HTR-8/SVneo (cell line): ENCODE measurements at regions not wholly inside any gene's neighbourhood (a gene's known extent, or its start where the extent isn't known, plus 50 kb on each side); places are given as distances from the start of the nearest gene placed in this dataset.
"Not testable (repeated sequence)": the region's sequence is repeated elsewhere in the genome, so short reads cannot be mapped to it uniquely, and the experiment has no call there.

Experiments
- DNase-seq: peaks from one replicate; pipeline ENCODE4 v3.0.0; 2011; ENCODE audit warnings: low spot score, mixed read lengths; ENCODE audit not compliant: insufficient read length
- FAIRE-seq: peaks from 2 replicates; lab custom pipeline; 2011; peaks lifted over from hg19 to GRCh38; lab: Jason Lieb, UNC

DNA sequence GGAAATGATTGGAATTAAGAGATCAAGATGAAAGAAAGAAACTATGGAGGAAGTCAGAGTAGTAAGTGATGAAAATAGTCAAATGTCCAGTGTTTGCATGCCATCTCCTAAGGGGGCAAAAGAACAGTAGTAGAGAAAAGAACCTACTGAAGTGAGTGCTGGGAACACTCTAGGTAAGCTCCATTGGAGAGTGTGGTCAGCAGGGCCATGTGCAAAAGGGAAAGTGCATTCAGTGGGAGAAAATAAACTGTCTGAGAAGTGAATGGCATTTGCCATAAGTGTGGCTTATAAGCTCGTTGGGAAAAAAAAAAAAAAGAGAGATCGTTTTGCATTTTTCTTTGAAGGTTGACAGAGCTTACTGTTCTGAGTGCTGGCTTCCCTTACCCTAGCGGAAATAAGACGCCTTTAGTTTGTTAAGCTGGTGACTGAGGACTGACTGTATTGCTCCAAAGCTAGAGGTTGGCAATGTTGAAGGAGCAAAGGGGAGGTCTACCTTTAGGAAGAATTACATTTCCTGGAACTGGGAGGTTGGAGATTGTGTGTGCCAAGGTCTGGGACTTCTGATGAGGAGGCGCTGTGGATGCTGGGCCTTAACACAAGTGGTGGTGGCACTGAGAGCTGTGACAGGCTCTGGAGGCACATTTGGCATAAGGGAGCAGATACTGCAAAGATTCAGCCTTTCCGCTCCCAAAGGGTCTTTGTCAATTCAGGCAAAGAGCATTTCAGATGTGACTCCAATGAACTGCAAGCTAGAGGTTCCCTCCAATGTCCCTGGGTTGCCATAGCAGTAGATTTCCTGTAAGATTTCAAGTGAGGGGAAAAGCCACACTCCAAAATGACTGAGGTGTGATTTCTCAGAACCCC is 287.8 kb upstream of the SATB1 start:
- FAIRE-seq: no peak

DNA sequence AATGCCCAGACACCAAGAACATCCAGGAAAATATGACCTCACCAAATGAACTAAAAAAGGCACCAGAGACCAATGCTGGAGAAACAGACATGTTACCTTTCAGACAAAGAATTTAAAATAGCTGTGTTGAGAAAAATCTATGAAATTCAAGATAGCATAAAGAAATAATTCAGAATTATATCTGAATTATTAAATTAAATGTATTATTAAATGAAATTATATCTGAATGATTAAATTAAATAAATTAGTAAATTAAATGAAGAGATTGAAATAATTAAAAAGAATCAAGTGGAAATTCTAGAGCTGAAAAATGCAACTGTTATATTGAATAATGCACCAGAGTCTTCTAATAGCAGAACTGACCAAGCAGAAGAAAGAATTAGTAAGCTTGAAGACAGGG is 279.2 kb upstream of the SATB1 start:
- no peak for FAIRE-seq
- no peak for DNase-seq

More for the DNA sequence above, 287.8 kb upstream of the SATB1 start:
- DNase-seq: no peak

DNA sequence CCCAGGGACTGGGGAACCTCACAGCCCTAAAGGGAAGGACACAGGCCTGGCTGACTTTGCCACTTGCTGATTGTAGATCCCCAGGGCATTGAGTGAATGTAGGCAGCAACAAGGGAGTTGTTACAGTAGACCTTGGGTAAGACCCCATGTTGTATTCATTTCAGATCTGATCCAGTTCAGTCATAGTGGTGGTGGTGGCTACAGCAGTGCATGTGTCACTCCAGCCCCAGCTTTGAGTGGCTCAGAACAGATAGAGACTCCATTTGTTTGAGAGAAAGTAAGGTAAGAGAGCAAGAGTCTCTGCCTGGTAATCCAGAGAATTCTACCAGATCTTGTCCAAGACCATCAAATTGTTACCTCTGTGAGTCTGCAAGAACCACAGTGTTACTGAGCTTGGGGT is 278.7 kb upstream of the SATB1 start:
- no peak for FAIRE-seq
- no peak for DNase-seq

DNA sequence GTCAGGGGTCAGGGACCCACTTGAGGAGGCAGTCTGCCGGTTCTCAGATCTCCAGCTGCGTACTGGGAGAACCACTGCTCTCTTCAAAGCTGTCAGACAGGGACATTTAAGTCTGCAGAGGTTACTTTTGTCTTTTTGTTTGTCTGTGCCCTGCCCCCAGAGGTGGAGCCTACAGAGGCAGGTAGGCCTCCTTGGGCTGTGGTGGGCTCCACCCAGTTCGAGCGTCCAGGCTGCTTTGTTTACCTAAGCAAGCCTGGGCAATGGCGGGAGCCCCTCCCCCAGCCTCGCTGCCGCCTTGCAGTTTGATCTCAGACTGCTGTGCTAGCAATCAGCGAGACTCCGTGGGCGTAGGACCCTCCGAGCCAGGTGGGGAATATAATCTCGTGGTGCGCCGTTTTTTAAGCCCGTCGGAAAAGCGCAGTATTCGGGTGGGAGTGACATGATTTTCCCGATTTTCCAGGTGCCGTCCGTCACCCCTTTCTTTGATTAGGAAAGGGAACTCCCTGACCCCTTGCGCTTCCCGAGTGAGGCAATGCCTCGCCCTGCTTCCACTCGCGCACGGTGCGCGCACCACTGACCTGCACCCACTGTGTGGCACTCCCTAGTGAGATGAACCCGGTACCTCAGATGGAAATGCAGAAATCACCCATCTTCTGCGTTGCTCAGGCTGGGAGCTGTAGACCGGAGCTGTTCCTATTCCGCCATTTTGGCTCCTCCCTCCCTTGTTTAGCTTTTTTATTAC is 268.6 kb upstream of the SATB1 start:
- not testable (repeated sequence) for FAIRE-seq, DNase-seq

DNA sequence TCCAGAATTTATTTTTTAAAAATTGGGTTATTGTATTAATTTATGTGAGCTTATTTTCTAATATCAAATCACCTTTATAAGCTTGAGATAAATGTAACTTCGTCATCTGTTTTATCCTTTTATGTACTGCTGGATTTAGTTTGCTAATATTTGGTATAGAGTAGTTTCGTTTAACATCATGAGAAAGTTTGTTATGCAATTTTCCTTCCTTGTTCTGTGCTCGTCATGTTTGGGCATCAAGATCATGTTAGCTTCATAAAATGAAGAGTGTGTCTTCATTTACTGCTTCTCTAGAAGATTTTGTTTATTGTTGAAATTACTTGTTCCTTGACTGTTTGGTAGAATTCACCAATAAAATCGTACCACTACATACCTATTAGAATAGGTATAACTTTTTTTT is 262.1 kb upstream of the SATB1 start:
- DNase-seq: no peak
- no peak for FAIRE-seq

DNA sequence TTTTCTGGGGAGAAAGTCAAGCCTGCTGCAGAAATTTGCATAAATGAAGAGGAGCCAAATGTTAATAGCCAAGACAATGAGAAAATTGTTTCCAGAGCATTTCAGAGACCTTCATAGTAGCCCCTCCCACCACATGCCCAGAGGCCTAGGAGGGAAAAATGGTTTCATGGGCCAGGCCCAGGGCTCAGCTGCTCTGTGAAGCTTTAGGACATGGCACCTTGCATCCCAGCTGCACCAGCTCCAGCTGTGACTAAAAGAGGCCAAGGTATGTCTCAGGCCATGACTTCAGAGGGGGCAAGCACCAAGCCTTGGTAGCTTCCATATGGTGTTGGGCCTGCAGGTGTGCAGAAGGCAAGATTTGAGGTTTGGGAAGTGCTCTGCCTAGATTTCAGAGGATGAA is 258.8 kb upstream of the SATB1 start:
- DNase-seq (no peak), FAIRE-seq (no peak)

DNA sequence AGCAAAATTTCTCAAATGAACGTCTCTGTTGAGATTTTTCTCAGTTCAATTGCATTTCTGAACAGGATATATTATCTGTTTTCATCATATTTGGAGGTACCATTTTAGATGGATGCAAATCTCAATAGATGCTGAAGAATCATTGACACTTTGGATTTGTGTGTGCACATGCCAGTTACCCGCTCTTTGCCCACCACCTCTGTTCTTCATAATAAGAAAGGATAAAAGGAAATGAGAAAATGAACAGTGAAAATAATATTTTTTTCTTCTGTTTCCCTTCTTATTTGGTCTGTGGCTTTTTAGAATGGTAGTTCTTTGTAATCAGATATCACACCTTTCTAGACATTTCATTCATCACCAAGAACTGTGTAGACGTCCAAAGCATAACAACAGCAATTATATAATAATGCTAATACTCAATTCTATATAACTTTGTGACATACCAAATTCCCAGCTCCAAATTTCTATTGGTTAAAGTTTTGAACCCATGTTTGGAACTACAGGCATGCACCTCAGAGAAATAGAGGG is 256.7 kb upstream of the SATB1 start:
- FAIRE-seq: no peak

DNA sequence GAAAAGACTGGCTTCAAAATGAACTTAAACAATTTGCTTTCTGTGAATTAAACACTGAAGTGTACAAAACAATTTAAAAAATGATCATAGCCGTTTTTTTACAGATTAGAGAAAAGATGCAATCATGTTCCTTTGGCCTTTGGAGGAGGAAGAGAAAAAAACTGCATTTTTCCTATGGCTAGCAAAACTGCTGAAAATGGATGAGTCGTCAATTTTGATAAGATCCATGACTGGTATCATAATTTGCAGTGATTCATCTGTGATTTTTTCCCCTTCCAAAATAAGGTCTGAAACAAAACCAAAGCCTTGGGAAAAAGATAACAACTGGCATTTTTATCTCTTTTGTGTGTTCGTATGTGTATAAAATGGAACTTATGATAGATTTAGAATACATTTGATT is 255.6 kb upstream of the SATB1 start:
- FAIRE-seq: no peak
- DNase-seq: no peak

More for the DNA sequence above, 256.7 kb upstream of the SATB1 start:
- DNase-seq: no peak

DNA sequence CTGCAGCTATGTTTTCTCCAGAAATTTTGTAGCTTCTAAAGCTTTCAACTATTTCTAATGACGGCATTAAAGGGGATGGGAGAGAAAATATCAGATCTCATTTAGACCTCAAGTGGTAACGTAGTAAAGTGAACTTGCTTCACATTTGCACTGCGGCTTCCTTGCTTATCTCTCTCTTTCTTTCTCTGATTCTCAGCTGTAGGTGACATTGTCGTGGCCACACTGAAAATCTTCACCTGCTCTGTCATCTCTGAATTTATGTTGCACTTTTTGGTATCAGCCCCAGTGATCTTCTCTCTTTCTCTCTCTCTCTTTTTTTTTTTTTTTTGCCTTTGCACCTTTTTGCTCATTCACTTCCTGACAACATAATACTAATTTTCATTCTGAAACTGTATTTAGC is 254.1 kb upstream of the SATB1 start:
- DNase-seq: no peak
- FAIRE-seq: no peak

DNA sequence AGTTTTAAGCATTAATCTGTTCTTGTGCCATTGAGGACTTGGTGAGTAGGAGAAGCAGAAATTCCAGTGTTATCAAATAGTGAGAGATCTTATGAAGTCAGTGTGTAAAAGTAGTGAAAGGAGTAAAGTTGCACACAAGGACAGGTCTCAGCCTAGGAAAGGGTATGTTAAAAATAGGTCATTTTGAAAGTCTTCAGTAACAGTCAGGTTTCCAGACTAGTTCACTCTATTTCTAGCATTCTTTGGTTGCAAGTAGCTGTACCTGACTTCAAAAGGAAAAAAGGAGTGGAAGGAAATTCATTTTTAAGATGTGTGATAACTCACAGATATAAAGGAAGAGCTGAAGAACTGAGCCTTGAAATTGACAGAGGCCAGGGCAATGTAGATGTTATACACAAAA is 250.1 kb upstream of the SATB1 start:
- FAIRE-seq (no peak), DNase-seq (no peak)

DNA sequence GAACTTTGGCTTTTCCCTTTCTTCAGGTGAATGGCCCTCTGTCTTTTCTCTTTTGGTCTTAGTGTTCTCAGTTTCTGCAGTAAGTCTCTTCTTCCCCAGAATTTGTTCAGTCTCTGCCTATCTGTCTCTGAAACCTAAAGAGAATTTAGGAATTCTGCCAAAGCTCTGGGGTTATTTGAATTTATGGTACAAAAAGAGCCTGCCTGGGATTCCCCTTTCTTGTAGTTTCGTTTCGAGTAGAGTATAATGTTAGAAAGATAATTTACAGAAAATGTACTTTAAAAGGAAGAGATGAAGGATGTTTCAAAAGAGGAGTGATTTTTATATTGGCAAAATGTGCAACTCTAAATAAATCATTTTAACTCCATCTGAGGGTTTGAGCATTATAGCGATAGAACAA is 247.4 kb upstream of the SATB1 start:
- DNase-seq (no peak), FAIRE-seq (no peak)

DNA sequence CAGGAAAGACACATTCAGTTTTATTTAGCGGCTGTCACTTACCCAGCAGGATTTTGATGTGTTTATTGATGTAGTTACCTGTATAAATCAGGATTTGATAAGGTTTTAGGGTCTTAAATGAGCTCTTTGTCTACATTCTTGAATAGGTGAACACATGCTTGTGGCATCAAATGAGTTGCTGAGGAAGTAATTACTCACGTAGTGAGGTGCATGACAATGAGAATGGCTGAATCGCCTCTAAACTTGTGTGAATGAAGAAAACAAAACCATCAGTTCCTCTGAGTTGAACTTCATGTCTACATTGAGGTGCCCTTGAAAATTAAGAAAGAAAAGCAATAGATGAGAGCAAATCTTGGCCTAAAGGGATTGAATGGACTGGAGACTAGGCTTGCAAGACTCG is 245.6 kb upstream of the SATB1 start:
- DNase-seq (no peak), FAIRE-seq (no peak)

DNA sequence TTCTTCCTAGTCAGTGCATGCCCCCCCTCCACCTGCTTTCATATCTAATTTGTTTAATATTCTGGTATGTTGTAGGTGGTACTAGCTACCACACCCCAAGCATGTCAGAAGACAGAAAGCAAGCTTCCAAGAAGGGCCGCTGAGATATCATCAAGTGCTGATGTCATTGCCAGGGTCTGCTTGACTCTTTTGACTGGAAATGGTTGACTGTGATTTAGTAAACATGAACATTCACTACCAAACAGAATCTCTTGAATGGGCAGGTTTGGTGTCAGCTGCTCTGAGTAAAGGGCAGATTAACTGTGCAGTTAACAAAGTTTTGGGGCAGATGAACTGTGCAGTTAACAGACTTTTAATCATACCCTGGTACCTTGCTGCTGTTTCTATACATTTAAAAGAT is 244.2 kb upstream of the SATB1 start:
- FAIRE-seq (no peak), DNase-seq (no peak)

DNA sequence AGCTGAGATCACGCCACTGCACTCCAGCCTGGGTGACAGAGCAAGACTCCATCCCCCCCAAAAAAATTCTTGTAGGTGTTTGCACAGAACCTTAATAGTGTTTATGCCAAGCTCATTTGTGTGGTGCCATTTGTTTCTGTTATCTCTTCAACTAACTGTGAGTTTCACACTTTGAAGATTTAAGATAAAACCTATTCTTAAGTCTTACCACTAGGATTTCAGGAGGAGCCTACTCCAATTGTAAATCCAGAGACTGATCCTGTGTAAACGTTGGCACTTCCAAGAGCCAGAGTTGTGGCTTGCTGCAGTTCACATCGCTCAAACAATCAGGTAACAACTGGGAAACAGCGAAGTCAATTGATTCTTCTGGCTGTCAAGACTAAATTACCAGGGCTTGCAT is 242.4 kb upstream of the SATB1 start:
- FAIRE-seq (no peak), DNase-seq (no peak)

DNA sequence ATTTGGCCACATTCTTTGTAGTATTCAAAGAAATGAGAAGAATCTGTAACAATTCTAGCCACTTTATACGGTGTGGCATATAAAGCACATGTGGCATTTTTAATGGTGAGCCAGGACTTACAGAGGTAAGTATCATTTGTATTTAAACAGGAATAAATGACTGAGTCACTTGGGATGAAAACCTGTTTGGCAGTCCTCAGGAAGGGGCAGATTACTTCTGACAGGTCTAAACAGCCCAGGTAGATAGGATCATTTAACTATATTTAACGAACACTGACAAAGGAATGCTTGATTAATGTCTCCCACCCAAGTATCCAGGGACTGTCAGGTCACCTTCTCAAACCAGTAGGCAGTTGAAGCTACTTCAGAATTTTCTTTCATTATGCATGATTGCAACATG is 241.5 kb upstream of the SATB1 start:
- no peak for FAIRE-seq

DNA sequence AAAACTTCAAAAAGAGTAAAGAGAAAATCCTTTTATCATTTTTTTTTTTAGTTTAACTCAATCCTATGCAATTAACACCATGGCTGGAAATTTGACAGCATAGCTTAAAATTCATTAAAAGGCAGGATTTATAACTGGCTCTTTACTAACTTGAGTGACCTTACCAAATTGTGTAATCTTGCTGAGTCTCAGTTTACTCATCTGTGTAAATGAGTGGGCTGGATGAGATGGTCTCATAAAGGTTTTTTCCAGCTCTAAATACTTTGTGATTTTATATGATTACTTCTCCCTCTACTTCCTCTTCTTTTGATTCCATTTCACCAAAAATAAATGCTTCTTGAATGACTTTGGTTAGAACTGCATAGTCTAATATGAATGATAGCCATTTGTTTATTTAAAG is 234.9 kb upstream of the SATB1 start:
- FAIRE-seq: no peak
- DNase-seq: no peak

More for the DNA sequence above, 241.5 kb upstream of the SATB1 start:
- DNase-seq: no peak

DNA sequence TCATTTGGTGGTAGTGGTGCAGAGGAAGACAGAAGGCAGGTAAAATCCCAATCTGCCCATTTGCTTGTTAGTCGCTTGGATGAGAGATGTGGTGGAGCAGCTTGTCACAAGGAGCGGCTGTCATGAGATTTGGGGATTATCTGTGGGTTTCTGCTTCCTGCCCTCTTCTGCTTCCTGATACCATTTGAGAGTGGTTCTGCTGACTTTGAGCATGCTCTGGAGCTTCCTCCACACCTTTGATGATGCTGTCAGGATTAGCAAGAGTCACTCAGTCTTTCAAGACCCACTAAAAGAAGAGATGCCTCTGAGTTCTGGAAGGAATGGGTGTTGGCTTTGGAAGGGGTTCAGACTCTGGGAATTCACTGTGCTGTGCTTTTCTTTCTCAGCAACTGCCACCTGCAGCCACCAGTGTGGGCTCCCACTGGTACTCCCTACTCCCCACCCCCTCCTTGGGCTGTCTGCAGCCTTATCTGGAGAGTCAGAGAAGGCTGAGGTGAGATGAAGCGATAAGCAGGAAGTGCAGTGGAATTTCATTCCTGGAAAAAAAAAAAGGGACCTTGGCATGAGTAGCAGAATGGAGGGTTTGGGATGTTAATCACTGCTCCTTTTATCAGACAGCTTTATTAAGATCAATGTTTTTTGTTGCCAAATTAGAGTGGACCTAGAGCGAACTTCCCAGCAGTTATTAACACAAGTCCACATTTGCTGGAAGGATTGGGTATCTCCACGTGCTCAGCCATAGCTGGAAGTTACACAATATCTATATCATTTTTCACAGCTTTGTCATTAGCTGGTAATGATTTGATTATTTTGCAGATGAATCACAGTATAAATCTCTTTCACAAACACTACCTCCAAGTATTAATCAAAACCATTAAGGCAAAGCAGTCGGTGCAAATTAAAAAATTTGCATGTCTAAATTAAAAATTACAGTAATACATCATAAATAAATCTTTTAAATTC is 233.0 kb upstream of the SATB1 start:
- DNase-seq (no peak), FAIRE-seq (no peak)

DNA sequence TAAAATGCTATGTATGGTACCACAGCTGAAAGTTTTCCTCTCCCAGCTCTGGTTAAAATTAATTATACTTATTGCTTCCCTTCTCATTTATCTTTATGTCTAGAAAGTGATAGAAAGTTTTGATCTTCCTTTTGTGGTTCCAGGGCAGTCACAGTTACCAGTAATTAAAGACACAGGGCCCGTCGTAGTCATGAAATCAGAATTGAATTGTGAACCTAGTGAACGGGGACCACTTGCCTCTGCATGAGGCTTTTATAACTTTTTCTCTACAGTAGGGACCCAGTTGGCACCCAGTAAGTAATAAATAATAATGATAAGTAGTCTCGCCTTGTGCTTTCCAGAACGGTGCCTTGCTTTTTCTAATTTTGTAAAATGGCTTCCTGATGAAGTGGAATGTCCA is 231.7 kb upstream of the SATB1 start:
- FAIRE-seq (no peak), DNase-seq (no peak)

DNA sequence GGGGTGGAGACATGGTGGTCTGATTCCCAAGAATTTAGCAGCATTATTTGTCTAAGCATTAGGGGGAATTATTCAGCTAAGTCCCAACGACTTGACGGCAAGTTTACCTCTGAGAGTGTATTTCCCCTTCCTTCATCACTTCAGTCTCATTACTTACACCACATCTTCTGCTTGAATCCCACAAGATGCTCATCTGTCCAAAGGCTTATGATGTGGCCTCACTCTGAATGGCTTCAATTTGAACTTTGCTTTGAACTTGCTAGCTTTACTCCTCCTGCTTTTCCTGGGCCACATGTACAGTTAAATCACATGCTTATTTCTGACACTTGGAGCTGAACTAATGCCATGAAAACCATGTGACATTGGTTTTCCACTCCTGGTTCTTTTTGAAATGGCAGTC is 231.3 kb upstream of the SATB1 start:
- FAIRE-seq (no peak), DNase-seq (no peak)

DNA sequence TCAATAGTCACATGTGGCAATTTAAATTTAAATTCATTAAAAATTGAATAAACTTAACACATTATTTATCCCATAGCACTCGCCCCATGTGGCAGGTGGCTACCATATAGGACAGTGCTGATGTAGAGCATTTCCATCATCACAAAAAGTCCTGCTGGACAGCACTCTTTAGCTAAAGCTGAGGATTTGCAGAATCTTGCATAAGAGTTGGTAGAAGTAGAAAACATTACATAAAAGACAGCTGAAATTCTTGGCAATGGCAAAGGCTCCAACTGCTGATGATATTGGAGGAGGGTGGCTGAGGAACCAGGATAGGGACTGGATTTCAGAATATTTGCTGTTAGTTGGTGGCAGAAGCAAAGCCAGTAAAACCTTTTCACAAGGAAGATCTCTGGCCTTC is 230.7 kb upstream of the SATB1 start:
- no peak for FAIRE-seq
- DNase-seq: no peak
